Globus pallidus (tissue), 1 donor: ENCODE measurements at regions not wholly inside any gene's neighbourhood (a gene's known extent, or its start where the extent isn't known, plus 50 kb on each side); places are given as distances from the start of the nearest gene placed in this dataset.

ENCODE experiments used
- DNase-seq: peaks from one replicate; pipeline ENCODE4 v3.0.0-alpha.2; 2015; ENCODE audit warnings: low spot score

DNA sequence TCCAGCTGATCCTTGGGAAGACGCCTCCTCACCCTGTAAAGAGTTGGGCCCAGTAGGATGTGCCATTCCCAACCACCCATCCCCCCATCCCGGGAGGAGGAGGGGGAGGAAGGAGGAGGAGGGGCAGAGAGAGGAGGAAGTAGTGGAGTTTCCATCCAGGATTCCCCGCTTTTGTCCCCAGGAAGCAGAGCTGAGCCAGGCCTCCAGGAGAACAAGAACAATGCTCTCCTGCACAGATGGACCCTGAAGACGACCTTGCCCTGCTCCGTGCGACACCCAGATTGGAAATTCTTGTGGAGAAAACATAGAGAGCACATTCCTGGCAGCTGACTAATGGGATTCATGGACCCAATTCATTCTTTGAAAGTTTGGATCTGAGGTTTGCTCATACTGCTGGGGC is 132.3 kb upstream of the CRY1 start:
- DNase-seq: no peak

DNA sequence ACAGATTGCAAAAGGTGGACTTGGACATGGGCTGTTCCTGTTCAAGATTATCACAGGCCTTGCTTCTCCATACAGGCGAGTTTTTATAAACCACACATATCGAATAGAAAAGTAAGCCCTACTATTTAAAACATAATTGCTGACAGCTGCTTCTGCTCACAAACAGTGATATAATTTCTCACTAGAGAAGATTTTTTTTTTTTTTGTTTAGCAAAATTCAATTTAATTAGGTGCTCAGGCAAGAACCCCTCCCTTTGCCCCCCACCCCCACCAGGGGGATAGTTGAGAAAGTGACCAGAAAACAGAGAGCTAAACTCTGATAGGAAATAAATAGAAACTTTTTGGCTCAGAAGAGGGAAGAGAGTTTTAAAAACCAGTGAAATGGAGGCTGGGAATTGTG is 132.8 kb upstream of the CRY1 start:
- no peak for DNase-seq

DNA sequence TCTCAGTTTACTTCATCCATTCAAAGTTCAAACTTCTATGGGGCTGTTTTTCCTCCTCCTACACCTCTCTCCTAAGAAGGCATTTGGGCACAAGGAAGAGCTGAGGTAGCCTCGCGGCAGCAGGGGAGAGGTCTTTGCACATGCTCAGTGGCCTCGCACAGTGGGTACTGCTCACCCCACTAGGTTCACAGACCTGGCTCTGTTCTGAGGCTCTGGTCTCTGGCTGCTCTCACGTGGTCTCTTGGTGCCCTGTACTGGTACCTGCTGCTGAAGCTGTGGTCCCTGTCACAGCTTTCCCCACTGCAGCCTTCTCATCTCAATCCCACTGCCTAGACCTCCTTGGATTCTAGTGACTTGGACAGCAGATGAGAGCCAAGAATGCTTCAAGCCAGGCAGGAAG is 134.7 kb upstream of the CRY1 start:
- no peak for DNase-seq

DNA sequence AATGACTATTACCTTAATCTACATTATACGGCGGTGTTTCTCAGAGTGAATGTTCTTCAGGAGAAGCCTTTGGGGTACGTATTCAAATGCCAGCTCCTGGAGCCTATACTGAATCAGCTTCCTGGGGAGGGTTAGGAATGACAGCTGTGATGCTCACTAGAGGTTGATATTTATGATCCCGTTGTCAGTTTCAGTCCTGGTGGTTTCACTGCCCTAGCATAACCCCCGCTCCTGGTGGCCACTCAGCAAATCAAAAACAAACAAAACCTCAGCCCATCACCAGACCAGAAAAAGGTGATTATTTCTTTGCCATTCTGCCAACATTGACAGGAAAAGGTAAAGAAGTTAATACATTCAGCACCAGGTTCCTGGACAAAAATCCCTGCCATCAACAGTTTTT is 136.5 kb upstream of the CRY1 start:
- no peak for DNase-seq

DNA sequence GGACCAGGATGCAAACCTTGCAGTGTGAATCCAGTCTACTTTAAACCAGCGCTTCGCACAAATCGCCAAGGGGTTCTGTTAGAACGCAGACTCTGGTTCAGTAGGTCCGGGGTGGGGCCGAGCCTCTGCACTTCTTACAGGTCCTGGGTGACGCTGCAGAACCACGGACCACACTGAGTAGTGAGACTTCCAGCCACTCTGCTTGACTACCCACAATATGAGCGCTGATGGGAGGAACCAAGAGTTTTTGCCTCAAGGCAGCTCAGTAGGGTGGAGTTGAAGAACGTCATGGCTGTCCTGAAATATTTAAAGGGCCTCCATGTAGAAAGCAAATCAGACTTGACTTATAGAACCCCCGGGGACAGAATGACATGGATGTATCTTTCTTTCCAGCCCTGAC is 138.0 kb upstream of the CRY1 start:
- no peak for DNase-seq

DNA sequence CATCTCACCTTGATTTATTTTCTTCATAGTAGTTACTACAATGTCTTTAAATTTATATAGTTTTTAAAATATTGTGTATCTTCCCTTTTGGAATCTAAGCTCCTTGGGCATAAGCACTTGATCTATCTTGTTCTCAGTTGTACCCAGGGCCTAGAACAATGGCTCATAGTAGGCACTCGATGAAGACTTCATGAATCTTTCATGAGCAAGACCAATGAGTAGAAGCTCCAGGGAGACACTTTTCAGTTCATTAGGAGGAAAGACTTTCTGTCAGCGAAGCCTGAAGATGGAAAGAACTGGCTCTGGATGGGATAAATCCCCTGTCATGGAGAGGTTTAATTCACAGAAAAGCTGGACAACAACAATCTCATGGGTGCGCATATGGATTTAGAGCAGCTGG is 140.2 kb upstream of the CRY1 start:
- DNase-seq: no peak

DNA sequence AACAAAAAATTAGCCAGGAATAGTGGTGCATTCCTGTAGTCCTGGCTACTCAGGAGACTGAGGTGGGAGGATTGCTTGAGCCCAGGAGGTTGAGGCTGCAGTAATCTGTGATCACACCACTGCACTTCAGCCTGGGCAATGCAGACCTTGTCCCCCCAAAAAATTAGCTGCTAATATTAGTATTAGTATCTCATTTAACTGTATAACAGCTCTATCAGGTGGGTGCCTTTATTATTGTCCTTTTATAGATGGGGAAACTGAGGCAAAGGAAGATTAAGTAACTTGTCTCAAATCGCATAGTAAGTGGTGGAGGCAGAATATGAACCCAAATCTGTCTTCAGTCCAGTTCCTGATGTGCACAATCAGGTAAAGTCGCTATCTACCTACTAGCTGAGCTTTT is 142.3 kb upstream of the CRY1 start:
- no peak for DNase-seq

DNA sequence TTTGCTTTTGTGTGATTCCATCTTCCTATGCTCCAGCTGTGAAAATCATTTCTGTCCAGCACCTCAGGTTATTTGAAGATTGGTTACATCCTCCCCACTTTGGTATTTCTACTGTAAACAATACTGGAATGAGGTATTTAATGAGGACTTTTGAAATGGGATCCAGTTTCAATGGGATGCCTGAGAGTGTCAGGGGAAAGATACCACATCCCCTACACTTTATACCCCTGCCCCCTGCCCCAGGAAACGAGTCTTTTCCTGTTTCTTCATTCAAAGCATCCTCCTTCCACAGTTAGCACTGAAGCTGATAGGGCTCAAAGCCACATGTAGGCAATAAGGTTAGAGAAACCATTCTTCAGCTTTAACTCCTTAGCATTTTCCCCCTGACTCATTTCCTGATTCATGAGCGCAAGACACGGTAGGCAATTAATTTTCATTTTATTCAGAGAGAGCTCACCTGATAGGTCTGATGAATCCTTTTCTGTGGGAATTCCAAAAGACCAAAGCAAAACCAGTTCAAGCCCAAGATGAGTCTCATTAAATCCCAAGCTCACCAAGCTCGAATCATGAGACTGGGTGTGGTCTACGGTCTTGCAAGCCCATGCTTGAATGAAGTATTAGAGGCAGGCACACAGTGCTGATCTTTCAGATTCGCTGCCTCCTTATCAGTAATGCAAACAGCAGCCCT is 143.6 kb upstream of the CRY1 start:
- no peak for DNase-seq

DNA sequence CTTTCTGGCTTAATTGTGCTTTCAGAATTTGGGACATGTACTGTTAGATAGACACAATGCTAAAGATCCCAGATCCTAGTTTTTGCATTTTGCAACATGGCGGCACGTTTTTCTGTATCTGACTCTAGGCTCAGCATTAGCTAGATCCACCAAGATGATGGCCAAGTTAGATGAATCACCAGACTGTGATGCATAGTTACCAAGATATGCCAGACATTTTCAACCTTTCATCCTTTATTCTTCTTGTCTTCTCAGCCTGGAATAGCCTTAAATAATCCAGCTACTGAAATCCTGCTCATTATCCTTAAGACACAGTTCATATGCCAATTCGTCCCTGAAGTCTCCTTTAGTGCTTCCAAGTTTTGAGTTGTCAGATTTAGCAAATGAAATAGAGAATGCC is 144.9 kb upstream of the CRY1 start:
- DNase-seq: no peak

DNA sequence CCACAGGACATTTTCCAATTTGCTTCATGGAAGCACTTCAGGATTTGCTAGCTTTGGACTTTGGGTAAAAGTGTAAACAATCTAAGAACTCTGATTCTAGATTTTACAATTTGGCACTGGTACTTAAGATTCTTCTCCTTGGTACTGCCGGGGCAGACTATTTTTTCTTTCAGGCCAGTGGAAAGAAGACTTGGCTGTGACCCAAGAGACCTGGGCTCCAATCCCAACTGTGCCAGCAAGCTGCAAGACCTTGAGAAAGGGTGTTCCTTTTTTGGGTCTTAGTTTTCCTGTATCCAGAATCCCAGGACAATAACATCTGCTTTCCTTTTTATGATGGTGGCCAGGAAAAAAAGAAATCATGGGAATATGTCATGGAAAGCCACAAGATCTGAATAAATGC is 148.1 kb upstream of the CRY1 start:
- no peak for DNase-seq

DNA sequence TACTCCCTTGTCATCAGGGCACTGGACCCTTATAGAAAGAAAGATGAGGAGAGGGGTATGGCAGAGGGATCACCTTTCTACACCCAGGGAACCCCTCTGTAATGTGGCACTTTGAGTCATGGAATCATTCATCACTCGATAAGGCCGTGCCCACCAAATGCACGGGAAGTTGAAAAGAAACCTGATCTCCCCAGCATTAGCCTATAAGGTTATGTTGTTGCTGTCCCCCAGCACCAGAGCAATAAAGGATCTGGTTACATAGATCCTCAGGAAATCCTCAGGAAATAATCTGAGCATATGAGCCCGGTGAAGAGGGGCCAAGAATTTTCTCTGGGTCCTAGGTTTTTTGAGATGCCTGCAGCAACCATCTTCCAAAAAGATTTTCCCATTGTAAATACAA is 148.8 kb upstream of the CRY1 start:
- no peak for DNase-seq

DNA sequence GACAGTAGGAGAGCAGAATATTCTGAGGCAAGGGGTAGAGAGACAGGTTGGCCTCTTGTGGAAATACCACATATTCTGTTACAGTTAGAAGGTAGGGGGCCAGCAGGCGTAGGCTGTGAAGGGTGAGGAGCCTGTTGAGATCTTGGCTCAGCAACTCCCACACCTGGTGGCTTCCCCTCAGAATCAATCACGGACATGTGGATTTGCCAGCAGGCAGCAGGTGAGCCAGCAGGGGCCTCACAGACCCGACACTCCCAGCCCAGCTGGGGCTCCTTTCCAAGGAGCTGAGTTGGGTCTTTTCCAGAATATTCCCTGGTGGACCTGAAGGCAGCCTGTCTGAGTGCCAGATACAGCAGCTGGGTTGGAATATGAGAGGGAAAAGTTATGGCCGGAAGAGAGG is 150.0 kb upstream of the CRY1 start:
- DNase-seq: no peak

DNA sequence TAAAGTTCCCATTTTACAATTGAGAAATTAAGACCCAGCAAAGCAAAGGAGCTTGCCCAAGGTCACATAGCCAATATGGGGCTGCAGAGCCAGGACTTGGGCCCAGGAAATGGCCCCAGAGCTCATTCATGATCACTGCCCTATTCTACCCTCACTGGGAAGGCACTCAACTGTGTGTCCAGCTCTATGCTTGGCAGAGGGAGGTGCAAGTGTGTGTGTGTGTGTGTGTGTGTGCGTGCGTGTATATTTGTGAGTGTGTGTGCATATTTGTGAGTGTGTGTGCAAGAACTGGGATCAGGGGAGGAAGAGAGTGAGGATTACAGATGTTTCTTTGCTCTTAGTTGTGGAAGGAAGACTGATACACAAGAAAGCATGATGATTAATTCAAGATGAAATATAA is 151.2 kb upstream of the CRY1 start:
- DNase-seq: no peak

DNA sequence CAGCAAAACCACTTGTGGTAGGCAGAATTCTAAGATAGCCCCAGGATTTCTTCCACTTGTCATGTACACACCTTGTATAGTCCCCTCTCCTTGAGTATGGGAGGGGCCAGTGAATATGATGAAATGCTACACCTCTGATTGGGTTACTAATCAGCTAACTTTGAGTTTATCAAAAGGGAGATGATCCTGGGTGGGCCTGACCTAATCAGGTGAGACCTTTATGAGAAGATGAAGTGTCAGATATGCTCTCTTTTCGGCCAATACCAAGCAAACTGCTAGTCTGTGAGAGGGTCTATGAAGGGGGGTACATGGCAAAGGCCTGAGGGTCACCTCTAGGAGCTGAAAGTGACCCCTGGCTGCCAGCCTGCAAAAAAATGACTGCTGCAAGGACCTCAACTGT is 154.3 kb upstream of the CRY1 start:
- no peak for DNase-seq

DNA sequence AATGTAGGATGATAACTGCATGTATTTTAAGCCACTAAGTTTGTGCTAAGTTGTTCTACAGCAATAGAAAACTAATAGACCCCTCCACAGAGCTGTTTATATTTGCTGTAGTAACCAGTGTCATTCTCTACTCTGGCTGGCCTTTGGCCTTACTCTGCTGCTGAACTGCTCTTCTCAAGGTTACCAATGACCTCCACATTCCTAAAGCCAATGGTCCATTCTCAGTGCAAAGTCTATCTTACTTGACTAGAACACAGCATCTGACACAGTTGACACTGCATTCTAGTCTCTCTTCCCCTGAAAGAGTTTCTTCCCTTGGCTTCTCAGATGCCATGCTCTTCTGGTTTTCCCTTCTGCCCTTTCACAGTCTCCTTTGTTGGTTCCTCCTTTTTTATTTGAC is 154.8 kb upstream of the CRY1 start:
- no peak for DNase-seq

DNA sequence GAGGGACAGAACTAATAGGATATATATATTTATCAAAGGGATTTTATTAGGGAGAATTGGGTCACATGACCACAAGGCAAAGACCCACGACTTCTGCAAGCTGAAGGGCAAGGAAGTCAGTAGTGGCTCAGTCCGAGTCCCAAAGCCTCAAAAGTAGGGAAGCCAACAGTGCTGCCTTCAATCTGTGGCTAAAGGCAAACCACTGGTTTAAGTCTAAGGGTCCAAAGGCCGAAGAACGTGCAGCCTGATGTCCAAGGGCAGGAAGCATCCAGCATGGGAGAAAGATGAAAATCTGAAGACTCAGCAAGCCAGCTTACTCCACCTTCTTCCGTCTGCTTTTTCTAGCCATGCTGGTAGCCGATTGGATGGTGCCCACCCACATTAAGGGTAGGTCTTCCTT is 157.9 kb upstream of the CRY1 start:
- no peak for DNase-seq

DNA sequence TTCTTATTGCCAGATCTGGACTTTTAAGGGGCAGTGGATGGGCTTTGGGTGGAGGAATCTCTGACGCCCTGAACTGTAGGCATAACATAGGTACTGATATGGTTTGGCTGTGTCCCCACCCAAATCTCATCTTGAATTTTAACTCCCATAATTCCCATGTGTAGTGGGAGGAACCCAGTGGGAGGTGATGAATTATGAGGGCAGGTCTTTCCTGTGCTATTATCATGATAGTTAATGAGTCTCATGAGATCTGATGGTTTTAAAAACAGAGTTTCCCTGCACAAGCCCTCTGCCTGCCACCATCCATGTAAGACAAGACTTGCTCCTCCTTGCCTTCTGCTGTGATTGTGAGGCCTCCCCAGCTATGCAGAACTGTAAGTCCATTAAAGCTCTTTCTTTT is 160.0 kb upstream of the CRY1 start:
- DNase-seq: no peak

DNA sequence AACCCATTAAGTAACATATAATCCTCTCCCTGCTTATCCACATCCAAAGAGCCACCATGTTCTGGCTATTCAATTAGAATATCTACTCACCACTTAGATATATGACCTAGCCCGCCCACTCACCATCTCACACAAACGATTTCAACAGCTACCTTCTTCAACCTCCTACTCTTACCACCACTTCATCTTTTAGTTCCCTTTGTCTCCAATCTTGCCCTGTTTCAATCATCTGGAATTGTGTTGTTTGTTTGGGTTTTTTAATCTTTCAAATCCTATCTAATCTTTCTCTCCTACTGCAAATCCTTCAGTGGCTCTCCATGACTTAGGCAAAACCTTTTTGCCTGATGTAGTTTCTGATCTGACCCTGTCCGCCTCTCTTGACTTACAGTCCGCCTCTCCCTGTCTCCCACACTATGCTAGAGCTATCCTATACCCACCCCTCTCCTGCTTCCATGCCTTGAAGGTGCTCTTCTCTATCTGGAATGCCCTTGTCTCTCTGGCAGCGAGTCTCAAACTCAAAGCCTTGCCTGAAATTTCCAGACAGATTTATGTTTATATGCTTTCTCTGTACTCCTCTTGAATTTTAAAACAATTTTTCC is 161.0 kb upstream of the CRY1 start:
- no peak for DNase-seq

DNA sequence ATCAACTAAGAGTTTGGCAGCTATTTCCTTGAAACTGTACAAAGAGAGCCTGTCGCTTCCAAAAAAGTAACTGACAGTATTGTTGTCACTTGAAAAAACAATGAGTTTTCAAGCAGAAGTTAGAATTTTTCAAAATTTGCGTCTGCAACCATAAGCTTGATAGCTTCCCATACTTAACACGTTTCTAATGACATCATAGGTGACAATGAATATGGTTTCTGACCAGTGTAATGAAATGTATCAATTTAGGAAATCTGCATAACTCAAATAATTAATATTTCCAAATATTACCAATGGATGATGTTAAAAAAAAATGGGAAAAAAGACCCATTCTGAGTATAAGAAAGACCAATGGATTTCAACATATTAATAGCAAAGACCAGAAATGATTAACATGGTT is 165.4 kb upstream of the CRY1 start:
- DNase-seq: no peak

DNA sequence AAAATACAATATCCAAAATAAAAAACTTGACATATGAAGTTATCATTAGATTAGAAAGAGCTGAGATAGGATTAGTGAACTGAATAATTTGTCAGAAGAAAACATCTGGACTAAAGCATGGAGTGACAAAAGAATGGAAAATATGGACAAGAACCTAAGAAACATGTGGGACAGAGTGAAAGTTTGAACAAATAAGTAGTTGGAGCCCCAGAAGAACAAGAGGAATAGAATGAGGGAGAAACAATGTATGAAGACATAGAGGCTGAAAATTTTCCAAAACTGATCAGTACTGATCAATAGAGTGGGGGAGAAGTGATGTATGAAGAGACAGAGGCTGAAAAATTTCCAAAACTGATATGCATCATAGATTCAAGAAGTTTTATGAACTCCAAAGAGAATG is 170.6 kb upstream of the CRY1 start:
- no peak for DNase-seq

DNA sequence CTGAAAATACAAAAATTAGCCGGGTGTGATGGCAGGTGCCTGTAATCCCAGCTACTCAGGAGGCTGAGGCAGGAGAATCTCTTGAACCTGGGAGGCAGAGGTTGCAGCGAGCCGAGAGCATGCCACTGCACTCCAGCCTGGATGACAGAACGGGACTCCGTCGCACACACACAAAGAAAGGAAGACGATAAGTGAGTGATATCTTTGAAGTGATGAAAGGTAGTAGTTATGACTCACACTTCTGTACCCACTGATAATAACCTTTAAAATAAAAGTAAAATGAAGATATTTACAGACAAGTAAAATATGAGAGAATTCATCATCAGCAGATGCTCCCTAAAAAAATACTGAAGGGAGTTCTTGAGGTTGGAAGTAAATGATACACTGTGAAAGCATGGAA is 171.3 kb upstream of the CRY1 start:
- no peak for DNase-seq

DNA sequence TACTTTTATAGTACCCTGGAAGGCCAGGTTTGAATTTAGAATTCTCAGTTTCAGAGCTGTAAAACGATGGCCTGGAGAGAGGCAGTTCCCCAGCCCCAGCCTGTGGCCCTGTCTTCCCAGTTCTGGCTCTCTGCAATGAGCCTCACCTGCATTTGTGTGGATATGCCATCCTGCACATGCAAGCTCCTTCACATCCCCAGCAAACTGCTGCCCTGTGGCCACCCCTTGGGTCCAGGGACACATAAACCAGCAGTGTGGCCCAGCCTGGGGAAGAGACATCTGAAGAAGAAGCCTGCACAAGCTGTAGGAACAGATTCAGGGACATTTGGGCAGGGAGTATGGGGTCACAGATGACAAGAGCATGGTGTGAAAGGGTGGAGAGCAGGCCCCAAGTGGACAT is 174.3 kb upstream of the CRY1 start:
- DNase-seq: no peak

DNA sequence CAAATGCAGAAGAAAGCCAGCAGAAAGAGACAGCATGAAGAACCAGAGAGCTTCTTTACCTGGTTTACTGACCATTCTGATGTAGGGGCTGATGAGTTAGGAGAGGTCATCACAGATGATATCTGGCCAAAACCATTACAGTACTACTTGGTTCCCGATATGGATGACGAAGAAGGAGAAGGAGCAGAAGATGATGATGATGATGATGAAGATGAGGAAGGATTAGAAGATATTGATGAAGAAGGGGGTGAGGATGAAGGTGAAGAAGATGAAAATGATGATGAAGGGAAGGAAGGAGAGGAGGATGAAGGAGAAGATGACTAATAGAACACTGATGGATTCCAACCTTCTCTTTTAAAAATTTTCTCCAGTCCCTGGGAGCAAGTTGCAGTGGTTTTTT is 178.2 kb upstream of the CRY1 start:
- DNase-seq: no peak

DNA sequence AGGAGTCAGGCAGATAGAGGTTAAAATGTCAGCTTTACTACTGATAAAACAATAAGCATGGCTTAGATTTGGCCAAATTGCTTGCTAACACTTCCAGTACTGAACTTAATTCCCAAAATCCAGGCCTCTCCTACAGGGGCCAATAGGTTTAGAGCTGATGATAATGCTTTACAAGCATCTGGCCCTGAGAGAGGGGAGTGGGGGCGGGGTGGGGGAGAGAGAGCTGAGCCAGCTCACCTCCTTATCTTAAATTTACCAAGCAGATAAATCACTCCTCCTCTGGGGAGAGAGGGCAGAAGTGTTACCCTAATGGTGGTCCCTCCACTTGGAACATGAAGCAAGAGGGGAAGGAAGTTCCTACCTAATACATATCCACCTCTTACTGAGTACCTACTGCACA is 182.2 kb upstream of the CRY1 start:
- DNase-seq: no peak

DNA sequence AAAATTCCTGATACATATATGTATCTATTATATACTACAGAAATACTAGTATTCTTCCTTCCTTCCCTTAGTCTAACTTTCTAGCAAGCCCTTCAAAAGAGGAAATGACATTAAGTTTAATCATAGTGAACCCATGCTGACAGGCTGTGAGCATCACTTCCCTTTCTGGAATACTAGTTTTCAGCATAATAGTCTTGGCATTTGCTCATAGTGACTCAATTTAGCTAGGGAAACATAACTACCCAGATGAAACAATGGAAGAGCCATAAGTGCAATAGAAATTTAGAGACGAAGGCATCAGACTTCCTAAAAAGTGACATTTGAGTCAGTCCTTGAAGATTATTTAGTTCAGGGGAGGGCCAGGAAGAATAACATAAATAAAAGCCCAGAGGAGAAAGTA is 184.5 kb upstream of the CRY1 start:
- peak; percentile 10 for DNase-seq
